ENCODE measurements at regions not wholly inside any gene's neighbourhood (a gene's known extent, or its start where the extent isn't known, plus 50 kb on each side); places are given as distances from the start of the nearest gene placed in this dataset.
A peak's percentile ranks its signal among the peaks of the same experiment; 100 is the strongest.

- Histone ChIP-seq H3K9me2 (ENCODE audit: insufficient read depth, low read length) (no peaks in the 10 kb centered on the region), H3K36me3 (ENCODE audit: insufficient read depth, low read length) (no peaks in the 10 kb centered on the region), H3K4me3 (ENCODE audit: low read length) (peak overlapping the region; percentile 15), H3K27me3 (ENCODE audit: insufficient read depth, low read depth, low read length) (no peaks in the 10 kb centered on the region), H3K9me3 (ENCODE audit: low read length) (no peaks in the 10 kb centered on the region), H3F3A (ENCODE audit: insufficient read depth, low read length, poor library complexity, severe bottlenecking) (no peaks in the 10 kb centered on the region), H3K9ac (ENCODE audit: low read length) (no peak overlapping the region), H3K27ac (ENCODE audit: low read length) (peak overlapping the region; percentile 41), H4K20me1 (ENCODE audit: insufficient read depth) (no peaks in the 10 kb centered on the region), H3K4me2 (ENCODE audit: low read length) (no peak overlapping the region), H2AFZ (ENCODE audit: low read depth, low read length) (no peak overlapping the region), H3K79me2 (replicated peaks; ENCODE audit: insufficient read depth, low read length) (no peaks in the 10 kb centered on the region)
- TF ChIP-seq REST (IDR thresholded peaks at IDR 0.05; ENCODE audit: borderline replicate concordance) (no peak), TAF1 (IDR thresholded peaks at IDR 0.05; ENCODE audit: low read depth) (no peak), RAD21 (conservative IDR thresholded peaks at IDR 0.05) (no peak), MXI1 (conservative IDR thresholded peaks at IDR 0.05; ENCODE audit: poor library complexity, severe bottlenecking) (no peak), CTCF (IDR thresholded peaks at IDR 0.05; ENCODE audit: poor library complexity, severe bottlenecking) (no peak), EZH2 (IDR thresholded peaks at IDR 0.05; ENCODE audit: borderline replicate concordance, insufficient read depth, low read length, poor library complexity, severe bottlenecking) (no peak), POLR2AphosphoS5 (IDR thresholded peaks at IDR 0.05) (no peak), EP300 (conservative IDR thresholded peaks at IDR 0.05; ENCODE audit: poor library complexity, severe bottlenecking) (no peak), SMC3 (conservative IDR thresholded peaks at IDR 0.05; ENCODE audit: poor library complexity) (no peak)
Measured at GRCh38 chr1:199508653-199509052, 518.9 kb upstream of the NR5A2 start.

GRCh38 chr1:199509456-199509855 lies 518.1 kb upstream of the NR5A2 start:
- H3K27me3 ChIP-seq (ENCODE audit: insufficient read depth, low read depth, low read length): no peaks in the 10 kb centered on the region
- H3K9me2 ChIP-seq (ENCODE audit: insufficient read depth, low read length): no peaks in the 10 kb centered on the region
- H3K27ac ChIP-seq (ENCODE audit: low read length): no peak overlapping the region
- no peaks in the 10 kb centered on the region for H3K9me3 ChIP-seq (ENCODE audit: low read length)
- H3K79me2 ChIP-seq (replicated peaks; ENCODE audit: insufficient read depth, low read length): no peaks in the 10 kb centered on the region
- H4K20me1 ChIP-seq (ENCODE audit: insufficient read depth): no peaks in the 10 kb centered on the region
- H3K4me3 ChIP-seq (ENCODE audit: low read length): no peak overlapping the region
- no peaks in the 10 kb centered on the region for H3F3A ChIP-seq (ENCODE audit: insufficient read depth, low read length, poor library complexity, severe bottlenecking)
- H2AFZ ChIP-seq (ENCODE audit: low read depth, low read length): no peak overlapping the region
- TF ChIP-seq EZH2 (IDR thresholded peaks at IDR 0.05; ENCODE audit: borderline replicate concordance, insufficient read depth, low read length, poor library complexity, severe bottlenecking) (no peak), RAD21 (conservative IDR thresholded peaks at IDR 0.05) (no peak), REST (IDR thresholded peaks at IDR 0.05; ENCODE audit: borderline replicate concordance) (no peak), MXI1 (conservative IDR thresholded peaks at IDR 0.05; ENCODE audit: poor library complexity, severe bottlenecking) (no peak)
- no peak overlapping the region for H3K9ac ChIP-seq (ENCODE audit: low read length)
- no peak overlapping the region for H3K4me2 ChIP-seq (ENCODE audit: low read length)
- H3K36me3 ChIP-seq (ENCODE audit: insufficient read depth, low read length): no peaks in the 10 kb centered on the region

All from neural cell (in vitro differentiated cells).